HG02870 (cell line): ENCODE measurements at regions not wholly inside any gene's neighbourhood (a gene's known extent, or its start where the extent isn't known, plus 50 kb on each side); places are given as distances from the start of the nearest gene placed in this dataset.

Experiments
- ATAC-seq: cut with Tn5 transposase; IDR thresholded peaks from one replicate; pipeline ENCODE4 v1.9.1; 2021; ENCODE audit warnings: mild to moderate bottlenecking, moderate library complexity; ENCODE audit not compliant: unreplicated experiment

GRCh38 chr11:111044751-111045406 lies 200.6 kb upstream of the POU2AF2 start:
- ATAC-seq: no peak

- ATAC-seq: no peak
Measured at GRCh38 chr11:111039982-111040381, 205.5 kb upstream of the POU2AF2 start.

- no peak for ATAC-seq
Measured at GRCh38 chr11:111035746-111036145, 209.8 kb upstream of the POU2AF2 start.

GRCh38 chr11:111026241-111026640 lies 219.3 kb upstream of the POU2AF2 start:
- no peak for ATAC-seq

GRCh38 chr11:111021131-111021530 lies 224.4 kb upstream of the POU2AF2 start:
- ATAC-seq: no peak

GRCh38 chr11:111019871-111020670 lies 225.5 kb upstream of the POU2AF2 start:
- no peak for ATAC-seq

- ATAC-seq: no peak
Measured at GRCh38 chr11:111019451-111019850, 226.1 kb upstream of the POU2AF2 start.

- no peak for ATAC-seq
Measured at GRCh38 chr11:111018566-111018965, 227.0 kb upstream of the POU2AF2 start.

GRCh38 chr11:111012491-111012890 lies 233.0 kb upstream of the POU2AF2 start:
- ATAC-seq: no peak

GRCh38 chr11:111011275-111011594 lies 234.3 kb upstream of the POU2AF2 start:
- ATAC-seq: no peak

- no peak for ATAC-seq
Measured at GRCh38 chr11:111010391-111011274, 234.9 kb upstream of the POU2AF2 start.

GRCh38 chr11:111006227-111006626 lies 239.3 kb upstream of the POU2AF2 start:
- no peak for ATAC-seq

- ATAC-seq: no peak
Measured at GRCh38 chr11:111001986-111002611, 243.4 kb upstream of the POU2AF2 start.

- no peak for ATAC-seq
Measured at GRCh38 chr11:111001081-111001430, 244.5 kb upstream of the POU2AF2 start.

GRCh38 chr11:111000400-111001080 lies 245.0 kb upstream of the POU2AF2 start:
- no peak for ATAC-seq

GRCh38 chr11:110992481-110992880 lies 253.0 kb upstream of the POU2AF2 start:
- no peak for ATAC-seq

GRCh38 chr11:110991661-110992355 lies 253.7 kb upstream of the POU2AF2 start:
- no peak for ATAC-seq

GRCh38 chr11:110990311-110990710 lies 255.2 kb upstream of the POU2AF2 start:
- no peak for ATAC-seq

- no peak for ATAC-seq
Measured at GRCh38 chr11:110989428-110990133, 255.9 kb upstream of the POU2AF2 start.
